ENCODE measurements at regions not wholly inside any gene's neighbourhood (a gene's known extent, or its start where the extent isn't known, plus 50 kb on each side); places are given as distances from the start of the nearest gene placed in this dataset.

DNA sequence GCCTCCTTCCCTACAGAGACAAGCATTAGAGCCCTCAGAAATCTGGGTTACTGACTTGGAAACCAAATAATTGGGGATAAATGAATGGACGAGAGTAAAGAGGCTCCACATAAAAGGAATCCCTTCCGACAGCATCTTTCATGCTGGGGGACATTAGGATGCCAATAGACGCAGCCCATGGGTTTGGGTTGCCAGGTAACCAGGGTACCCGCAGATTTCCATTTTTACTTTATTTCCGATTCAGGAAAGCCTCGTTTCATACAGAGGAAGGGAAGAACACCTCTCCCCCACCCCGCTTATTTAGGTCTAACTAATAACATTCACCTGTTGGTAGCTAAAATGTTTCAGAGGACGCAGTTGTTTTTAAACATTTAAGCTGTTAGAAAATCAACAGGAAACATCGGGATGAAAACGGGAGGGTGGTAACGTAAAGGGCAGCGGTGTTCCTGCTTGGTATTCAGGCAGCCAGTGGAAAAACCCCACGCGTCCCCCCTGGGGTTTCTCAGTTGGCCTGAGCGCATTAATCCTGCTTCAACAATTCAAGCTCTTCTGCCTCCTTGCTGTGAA, 179.5 kb downstream of the YTHDC2 start:
- TF ChIP-seq ARNTL (CRISPR knock-in tag; IDR thresholded peaks at IDR 0.05; ENCODE audit: borderline replicate concordance, low read depth), result no peak
- no peak for TF ChIP-seq ZFP3 (CRISPR knock-in tag; IDR thresholded peaks at IDR 0.05)
- TF ChIP-seq BACH2 (CRISPR knock-in tag; IDR thresholded peaks at IDR 0.05; ENCODE audit: borderline replicate concordance), result no peak
- TF ChIP-seq ZFP30 (CRISPR knock-in tag; IDR thresholded peaks at IDR 0.05), result no peak
- TF ChIP-seq SNAI2 (CRISPR knock-in tag; IDR thresholded peaks at IDR 0.05), result no peak
- TF ChIP-seq ZC3H10 (CRISPR knock-in tag; IDR thresholded peaks at IDR 0.05), result no peak
- TF ChIP-seq, protein P1, sequence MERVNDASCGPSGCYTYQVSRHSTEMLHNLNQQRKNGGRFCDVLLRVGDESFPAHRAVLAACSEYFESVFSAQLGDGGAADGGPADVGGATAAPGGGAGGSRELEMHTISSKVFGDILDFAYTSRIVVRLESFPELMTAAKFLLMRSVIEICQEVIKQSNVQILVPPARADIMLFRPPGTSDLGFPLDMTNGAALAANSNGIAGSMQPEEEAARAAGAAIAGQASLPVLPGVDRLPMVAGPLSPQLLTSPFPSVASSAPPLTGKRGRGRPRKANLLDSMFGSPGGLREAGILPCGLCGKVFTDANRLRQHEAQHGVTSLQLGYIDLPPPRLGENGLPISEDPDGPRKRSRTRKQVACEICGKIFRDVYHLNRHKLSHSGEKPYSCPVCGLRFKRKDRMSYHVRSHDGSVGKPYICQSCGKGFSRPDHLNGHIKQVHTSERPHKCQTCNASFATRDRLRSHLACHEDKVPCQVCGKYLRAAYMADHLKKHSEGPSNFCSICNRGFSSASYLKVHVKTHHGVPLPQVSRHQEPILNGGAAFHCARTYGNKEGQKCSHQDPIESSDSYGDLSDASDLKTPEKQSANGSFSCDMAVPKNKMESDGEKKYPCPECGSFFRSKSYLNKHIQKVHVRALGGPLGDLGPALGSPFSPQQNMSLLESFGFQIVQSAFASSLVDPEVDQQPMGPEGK (CRISPR knock-in tag; IDR thresholded peaks at IDR 0.05; ENCODE audit: borderline replicate concordance), result no peak
- no peak for TF ChIP-seq RARB (CRISPR knock-in tag; IDR thresholded peaks at IDR 0.05)
- no peak for TF ChIP-seq ZNF565 (CRISPR knock-in tag; conservative IDR thresholded peaks at IDR 0.05; ENCODE audit: low read depth)
- TF ChIP-seq TCF4 (CRISPR knock-in tag; IDR thresholded peaks at IDR 0.05; ENCODE audit: borderline replicate concordance), result no peak

Data from SK-N-SH treated with all-trans-retinoic acid at 6 μM for 48 hours (cell line).